OCI-LY3 (cell line): ENCODE measurements at regions not wholly inside any gene's neighbourhood (a gene's known extent, or its start where the extent isn't known, plus 50 kb on each side); places are given as distances from the start of the nearest gene placed in this dataset.

Source experiments
- EZH2phosphoT487 ChIP-seq: fragments of 200-600 bp; shearing (Covaris generic); IDR thresholded peaks from 2 replicates; pipeline ENCODE4 v1.6.1; 2018; ENCODE audit warnings: antibody characterized with exemption, mixed run types, low read depth
- TF ChIP-seq, protein P1 (sequence below): fragments of 200-600, 300-600 bp; sonication (generic); IDR thresholded peaks from 2 replicates; pipeline ENCODE4 v1.5.1; 2014; ENCODE audit warnings: antibody characterized with exemption, low read length, low read depth

- TF ChIP-seq, protein P1, sequence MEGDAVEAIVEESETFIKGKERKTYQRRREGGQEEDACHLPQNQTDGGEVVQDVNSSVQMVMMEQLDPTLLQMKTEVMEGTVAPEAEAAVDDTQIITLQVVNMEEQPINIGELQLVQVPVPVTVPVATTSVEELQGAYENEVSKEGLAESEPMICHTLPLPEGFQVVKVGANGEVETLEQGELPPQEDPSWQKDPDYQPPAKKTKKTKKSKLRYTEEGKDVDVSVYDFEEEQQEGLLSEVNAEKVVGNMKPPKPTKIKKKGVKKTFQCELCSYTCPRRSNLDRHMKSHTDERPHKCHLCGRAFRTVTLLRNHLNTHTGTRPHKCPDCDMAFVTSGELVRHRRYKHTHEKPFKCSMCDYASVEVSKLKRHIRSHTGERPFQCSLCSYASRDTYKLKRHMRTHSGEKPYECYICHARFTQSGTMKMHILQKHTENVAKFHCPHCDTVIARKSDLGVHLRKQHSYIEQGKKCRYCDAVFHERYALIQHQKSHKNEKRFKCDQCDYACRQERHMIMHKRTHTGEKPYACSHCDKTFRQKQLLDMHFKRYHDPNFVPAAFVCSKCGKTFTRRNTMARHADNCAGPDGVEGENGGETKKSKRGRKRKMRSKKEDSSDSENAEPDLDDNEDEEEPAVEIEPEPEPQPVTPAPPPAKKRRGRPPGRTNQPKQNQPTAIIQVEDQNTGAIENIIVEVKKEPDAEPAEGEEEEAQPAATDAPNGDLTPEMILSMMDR, result no peak
- TF ChIP-seq EZH2phosphoT487, result no peak
Observed at GRCh38 chr6:14986370-14986769, 259.5 kb upstream of the JARID2 start.
